HG02852 (cell line): ENCODE measurements at regions not wholly inside any gene's neighbourhood (a gene's known extent, or its start where the extent isn't known, plus 50 kb on each side); places are given as distances from the start of the nearest gene placed in this dataset.

ENCODE experiments used
- ATAC-seq: cut with Tn5 transposase; IDR thresholded peaks from one replicate; pipeline ENCODE4 v1.9.1; 2021; ENCODE audit warnings: mild to moderate bottlenecking, moderate library complexity; ENCODE audit not compliant: unreplicated experiment

DNA sequence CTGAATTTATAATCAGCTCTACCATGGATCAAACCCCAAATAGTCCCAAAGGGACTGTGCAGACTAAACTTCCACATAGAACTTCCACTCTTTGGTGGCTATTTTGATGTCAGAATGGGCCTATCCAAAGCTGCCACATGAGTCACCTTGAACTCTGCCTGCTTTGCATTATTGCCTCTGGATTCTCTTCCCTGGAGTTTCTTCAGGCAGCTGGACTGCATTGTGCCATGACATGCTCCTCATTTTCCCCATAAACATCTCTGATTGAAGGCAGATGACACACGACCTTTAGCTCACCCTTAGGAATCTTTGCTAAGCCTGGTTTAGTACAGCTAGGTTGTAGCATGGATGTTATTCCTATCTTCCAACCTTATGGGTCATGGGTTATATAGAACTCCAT is 251.7 kb downstream of the FZD1 start:
- no peak for ATAC-seq

DNA sequence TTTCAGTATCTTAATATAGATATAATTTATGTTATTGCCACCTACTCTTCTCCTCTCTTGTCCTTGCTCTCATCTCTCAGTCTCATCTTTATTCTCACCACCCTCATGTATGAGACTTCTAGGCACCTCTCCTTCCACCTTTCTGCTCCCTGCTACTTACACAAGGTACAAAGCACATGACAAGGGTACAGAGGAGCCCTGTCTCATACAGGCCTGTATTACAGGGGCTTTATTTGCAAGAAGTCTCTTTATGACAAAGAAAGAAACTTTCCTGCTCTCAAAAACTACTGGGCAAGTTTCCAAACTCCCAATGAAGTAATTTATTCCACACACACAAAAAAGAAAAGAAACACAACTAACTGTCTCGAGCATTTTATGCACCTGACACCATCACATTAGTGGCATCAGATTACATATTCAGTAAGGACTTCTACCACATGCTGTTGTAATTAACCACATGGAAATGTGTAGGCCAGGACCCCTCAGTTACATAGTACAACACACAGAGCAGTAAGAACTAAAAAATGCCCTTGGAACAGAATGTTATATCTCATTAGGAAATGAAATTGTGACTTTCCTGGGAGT is 253.1 kb downstream of the FZD1 start:
- ATAC-seq, result no peak

DNA sequence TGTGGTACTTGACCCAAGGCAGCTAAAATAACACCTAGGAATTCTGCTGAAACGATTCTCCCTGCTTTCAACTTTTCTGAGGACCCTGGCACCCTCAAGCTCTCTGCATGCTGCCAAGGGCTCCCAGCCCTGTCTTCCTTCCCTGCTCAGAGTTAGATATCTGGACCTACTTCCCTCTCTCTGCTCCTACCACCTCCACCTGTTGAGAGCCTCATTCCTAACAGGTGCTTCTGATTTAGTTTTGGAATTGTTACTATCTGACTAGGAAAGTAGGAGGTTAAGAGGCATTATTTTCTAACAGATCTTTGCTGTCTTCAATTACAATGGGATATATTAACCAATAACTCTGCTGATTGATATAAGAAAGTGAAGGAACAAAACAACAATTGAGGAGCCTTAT is 253.8 kb downstream of the FZD1 start:
- ATAC-seq, result no peak

DNA sequence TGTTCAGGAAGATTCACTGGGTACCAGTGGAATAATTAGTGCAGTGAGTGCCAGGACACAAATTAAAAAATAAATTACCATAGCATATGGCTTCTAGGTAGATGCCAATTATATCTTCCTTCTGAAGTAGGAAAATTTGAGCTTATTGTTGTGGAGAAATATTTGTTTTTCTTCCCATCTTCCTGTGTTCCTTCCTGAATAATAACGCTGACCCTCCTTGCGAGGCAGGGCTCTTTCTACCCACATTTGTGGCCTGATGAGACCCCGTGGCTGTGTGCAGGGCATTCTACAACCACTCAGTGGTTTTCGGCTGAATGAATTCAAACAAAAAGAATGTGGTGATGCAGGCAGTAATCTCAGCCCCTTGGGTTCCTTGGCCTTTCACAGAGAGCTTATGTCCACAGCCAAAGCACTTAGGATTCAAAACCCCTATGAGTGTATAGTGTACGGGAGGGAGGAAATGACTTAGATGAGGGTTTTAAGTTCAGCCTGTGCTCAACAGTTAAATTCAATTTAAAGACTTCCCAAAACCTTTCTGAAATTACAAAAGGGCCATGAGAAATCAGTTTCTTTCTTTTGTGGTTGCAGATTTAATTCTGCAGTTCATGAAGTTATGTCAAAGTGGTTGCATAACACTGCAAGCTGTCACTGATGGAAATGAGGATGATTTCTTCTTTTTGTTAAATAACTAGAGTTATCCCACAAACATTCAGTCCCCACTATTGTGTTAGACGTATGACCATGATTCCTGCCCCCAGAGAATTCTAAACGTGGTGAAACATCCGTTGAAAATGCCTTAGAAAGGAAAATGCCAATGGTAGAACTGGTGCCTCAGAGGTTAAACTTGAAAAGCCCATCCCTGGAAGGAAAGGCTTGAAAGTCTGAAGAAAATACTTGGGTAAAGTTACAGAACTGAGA is 255.3 kb downstream of the FZD1 start:
- no peak for ATAC-seq

DNA sequence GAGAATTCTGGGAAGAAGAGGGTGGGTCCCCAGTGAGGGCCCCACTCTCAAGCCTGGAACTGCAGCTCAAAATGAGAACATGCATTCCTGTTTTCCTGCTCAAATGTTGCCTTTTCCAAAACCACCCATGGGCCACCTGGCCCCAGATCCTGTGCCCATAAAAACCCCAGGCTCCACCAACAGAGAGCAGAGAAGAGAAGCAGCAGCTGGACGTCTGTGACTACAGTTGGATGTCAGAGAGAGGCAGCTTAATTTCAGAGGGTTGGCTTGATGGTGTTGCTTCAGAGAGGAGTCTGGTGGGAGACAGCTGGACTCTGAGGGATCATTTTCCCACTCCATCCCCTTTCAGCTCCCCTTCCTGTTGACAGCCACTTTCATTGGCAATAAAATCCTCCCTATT is 256.4 kb downstream of the FZD1 start:
- no peak for ATAC-seq

DNA sequence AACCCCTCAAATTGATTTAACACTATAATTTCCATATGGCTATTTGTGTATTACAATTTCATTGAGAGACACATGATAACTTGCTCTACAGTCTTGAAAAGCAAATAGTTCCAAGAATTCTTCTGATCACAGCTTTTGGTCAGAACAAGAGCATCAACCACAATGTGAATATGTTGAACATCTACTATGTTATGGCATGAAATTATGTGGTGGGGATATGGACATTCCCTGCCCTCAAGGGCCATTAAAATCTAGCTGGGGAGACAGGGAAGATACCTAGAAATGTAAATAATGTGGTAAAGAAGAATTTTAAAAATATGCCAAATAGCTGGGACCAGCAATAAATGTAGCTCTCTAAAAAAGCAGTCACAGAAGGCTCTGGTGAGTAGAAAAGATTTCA is 262.2 kb downstream of the FZD1 start:
- no peak for ATAC-seq

DNA sequence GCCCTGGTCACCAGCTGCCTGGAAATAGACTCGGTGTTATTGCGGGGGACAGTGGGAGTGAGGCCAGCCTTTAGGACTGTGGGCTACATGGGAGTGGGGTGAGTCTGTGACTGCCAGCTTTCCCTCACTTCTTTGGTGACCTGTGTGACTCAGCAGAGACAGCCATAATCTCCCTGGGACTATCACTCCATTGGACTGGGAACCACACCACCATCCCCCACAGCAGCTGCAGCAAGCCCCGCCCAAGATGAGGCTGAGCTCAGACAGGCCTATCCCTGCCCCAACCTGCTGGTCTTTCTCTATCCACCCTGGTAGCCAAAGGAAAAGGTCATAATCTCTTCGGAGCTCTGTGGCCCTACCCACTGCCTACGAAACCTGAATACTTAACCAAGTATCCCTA is 263.2 kb downstream of the FZD1 start:
- no peak for ATAC-seq

DNA sequence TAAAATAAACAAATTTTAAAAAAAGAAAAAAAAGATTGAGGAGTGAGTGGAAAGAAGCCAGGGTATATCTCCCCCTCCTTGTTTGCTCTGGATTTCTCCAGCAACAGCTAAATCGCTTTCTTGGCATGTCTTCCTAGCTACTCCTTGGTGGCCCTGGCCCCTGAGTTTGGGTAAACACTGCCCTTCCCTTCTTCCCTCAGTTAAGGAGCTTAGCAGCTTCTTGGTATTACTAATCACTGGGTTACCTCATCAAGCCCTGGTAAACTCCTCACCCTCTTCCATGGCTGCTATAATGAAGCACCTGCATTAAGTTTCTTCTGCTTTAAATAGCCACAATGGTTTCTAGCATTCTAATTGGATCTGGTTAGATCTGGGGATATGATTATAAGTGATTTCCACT is 269.8 kb downstream of the FZD1 start:
- ATAC-seq, result no peak

DNA sequence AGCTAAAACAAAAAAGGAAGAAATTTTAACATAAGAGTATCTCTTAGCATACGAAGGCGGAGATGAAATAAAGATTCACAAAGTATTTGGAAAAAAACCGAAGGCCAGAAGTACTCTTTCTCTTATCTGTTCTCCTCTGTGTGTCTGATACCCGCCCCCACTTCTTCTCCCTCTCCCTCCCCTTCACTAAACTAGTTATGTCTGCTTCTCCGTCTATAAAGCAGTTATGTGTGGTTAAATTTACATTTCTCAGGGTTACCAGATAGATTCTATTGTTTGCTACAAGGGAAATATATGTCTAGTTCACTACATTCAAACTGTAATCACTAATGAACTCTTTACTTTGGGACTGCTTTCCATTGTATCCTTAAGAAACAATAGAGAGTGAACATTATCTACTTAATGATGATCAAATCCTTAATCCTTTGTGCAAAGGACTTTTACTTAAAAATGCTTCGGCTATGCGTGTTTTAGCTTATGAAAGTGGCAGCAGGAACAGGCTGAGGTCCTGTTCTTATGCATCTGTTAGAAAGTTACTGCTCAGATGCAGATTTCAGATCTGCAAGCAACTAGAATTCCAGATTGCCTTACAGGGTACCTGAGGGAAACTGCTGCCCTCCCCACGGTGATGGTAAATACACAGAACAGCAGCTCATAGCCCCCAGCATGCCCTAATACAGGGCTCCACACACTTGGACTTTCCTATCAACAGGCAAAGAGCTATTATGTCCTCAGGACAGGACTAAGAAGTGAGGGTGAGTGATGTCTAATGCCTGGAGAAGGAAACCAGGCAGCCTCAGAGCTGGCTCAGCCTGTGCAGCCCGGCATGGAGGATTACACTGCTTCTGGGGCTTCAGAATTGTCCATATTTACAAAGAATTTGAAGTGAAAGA is 273.3 kb downstream of the FZD1 start:
- ATAC-seq, result no peak

DNA sequence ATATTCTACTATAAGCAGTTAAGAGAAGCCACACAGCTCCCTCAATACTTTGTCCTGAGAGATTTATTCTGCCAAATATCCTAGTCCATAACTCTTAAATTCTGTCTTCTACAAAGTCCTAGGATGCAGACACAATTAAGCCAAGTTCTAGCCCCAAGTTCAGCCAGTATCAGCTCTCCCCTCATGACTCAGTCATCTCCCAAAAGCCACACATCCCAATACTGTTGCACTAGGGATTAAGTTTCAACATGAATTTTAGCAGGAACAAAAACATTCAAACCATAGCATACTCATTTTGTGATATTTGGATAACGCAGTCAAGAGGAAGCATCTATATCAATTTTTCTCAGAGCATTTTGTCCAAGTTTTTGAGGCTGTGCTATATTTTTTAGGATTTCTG is 277.4 kb downstream of the FZD1 start:
- ATAC-seq, result no peak

DNA sequence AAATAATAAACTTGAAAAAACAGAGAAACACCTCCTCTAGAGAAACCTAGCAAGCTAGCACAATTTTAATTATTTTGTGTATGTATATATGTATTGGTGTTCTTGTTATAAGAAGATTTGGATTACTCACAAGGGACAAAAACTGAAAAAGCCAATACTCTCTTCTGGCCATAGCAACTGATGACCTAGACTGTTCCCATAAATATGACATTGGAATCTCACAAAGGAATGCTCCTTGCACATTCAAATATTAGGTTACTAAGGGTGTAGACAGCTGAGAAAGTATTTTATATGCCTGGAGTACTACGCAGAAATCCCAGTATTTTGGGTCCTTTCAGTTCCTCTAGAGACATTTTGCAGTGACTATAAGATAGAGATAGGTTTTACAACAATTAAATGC is 279.4 kb downstream of the FZD1 start:
- ATAC-seq, result no peak

DNA sequence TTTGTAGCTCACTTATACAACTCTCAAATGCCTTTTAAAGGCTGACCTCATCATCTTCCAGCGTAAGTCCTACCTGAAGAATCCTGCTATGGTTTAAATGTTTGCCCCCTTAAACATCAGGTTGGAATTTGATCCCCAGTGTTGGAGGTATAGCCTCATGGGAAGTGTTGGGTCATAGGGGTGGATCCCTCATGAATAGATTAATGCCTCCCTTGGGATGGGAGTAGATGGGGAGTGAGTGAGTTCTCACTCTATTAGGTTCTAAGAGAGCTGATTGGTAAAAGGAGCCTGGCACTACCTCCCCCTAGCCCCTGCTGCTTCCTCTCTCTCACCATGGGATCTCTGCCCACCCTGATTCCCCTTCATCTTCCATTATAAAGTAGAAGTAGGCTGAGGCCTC is 285.6 kb downstream of the FZD1 start:
- no peak for ATAC-seq

DNA sequence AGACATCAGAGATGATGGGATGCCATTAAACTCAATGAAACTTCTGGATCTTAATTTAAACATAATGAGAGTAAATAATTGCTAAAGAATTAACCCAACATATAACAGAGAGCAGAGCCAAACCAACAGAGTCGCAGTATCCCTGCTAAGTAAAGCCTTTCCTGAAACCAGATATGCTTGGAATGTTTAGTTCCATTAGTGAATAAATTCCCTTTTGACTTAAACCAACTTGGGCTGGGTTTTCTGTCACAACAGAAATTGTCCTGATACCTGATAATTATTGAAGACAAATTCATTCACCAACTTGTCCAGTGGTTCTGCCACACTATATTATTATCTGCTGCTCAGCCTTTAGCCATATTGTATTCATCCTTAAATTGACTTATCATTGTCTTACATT is 286.7 kb downstream of the FZD1 start:
- no peak for ATAC-seq

DNA sequence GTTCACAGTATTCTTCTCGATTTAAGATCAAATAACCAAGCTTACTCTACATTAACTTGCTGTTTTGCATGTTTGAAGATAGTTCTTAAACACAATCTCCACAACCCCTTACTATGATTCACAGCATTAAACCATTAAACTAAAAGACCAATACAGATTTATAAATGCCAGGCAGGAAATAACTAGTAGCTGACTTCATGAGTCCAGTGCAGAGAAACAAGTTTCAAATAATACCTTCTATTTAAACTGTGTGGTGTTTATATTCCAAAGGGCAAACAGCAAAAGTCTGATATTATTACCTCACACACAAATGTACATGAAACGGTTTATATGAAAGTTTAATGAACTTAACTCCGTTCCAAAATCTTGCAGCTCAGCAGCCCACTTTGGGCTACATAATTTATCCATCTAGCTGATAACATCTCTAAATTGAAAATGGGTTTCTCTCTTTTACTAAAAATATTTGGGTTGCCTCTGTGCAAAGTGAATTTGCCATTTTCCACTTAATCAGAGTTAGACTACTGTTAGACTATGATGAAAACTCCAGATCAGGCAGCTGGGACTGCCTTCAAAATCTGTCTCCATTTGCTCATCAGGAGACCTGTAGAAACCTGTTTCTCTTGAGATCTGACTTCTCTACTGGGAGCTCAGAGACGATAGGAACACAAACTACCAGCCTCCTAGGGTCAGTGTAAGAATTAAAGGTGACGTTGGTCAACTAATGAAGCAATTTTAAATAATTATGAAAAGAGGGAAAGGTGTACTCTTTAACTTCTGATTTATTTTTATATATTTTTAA is 287.3 kb downstream of the FZD1 start:
- ATAC-seq, result no peak

DNA sequence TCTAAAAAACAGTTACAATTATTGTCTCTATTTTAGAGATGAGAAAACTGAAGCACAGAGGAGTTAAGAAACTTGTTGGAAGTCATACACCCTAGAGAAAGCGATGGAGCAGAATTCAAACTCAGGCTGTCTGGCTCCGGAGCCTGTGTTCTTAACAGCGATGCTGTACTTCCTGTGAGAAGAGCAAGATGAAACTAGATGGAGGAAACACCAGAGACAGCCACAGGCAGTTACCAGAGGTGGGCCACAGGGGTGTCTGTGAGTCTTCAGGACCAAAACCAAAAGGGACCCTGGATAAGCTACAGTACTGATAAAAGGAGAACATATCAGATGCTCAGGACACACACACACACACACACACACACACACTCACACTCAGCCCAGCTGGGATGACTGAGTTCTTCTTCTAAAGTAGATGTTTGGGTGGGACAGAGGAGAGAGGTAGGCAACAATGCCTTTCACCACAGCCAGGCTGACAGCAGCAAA is 289.2 kb downstream of the FZD1 start:
- ATAC-seq, result no peak

DNA sequence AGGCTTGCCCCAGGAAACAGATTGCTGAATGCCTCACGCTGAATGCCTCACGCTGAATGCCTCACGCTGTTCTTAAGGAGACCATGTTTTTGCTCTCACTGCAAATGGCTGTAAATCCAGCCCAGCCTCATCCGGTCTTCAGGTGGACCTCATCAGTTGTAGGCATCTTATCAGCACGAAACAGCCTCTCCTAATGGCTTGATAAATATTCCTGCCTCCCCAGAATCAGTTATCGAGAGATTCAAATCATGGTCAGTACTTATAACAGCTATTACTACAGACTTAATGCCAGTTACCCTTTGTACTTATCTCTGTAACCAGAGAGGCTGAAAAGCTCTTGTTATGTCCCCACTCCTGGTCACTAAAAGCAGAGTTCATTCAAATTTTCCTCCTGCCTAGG is 290.6 kb downstream of the FZD1 start:
- ATAC-seq, result no peak

DNA sequence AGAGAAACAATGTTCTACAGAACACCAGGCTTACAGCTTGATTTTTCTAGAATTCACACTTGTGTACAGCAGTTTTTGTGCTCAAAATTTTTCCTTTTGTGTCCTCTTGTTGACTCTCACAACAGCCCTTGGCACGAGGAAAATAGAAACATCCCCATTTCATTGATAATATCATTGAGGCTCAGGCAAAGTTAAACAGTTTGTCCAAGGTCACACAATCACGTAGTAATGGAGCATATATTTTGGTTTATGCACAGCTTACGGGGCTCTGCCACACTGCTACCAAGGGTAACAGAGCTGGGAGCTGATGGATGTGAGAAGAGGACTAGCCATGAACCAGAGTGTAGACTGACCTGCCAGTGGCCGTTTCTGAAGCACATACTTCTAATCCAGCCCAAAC is 292.0 kb downstream of the FZD1 start:
- ATAC-seq, result no peak

DNA sequence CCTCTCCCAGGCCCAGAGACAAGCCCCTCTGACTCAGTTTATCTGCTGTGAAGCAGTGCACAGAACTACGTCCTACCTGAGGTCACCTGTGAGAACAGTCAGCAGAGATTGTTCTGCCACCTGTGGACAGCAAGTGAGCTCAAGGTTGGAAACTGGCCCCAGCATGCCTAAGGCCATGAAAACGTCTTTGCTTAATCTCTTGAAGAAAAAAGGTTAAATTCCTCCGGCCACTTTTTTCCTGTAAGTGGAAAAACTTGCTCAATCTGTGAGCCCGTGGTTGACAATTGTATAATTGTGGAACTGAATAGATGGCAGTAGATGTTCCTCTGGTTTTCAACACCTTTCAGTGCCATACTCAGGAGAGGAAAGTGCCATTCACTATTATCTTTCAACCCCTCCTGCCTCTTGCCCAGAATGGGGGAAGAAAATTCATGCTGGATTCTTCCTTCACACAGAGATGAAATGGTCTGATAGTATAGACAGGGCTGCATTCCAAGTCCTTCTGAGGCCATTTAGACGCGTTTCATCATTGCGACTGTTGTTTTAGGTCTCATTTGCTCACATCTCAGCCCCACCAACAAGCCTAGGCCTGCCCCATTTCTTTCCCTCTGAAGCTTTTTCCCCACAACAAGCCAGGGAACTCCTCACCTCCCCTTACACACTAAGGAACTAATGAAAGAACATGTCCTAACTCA is 292.9 kb downstream of the FZD1 start:
- no peak for ATAC-seq

DNA sequence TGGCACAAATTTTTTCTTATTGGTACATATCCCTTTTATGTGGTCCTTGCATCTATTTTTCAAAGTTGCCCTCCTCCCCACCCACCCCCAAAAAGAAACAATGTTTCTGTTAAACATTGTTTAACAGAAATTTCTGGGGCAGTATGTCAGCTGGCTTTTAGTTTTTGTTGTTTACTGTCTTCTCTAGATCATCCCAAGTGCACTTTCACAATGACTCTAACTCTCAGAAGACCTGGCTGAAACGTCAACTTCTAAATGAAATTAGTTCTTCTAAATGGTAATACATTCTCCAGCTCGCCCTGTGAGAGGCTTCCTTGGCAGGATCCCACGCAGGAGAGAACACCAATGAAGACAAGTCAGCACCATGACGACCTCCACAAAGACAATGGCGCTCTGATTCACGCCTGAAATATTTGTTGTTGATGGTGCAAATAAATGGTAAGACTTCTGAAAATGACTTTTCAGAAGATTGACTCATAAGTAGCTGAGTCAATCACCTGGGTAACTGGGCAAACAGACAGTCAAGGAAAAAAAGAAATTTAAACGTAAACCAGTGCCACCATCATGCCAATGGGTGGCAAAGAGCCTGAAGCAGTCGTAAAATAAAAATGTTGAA is 293.7 kb downstream of the FZD1 start:
- peak; percentile 86 for ATAC-seq

DNA sequence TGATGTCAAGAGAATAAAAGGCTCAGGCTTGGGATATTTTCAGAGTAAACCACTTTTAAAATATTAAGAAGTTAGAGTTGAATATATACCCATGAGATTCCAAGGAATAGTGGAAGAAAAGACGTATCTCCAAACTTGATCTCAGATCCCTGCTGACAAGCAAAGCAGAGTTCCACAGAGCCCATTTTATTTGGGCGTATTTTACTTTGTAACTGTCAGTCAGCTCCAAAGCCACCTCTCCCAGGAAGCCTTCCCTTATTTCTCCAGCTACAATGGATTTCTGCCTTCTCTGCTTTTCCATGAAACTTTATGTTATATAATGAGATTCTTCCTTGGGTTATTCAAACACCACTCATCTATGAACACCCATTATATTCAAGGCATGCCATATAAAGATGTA is 295.7 kb downstream of the FZD1 start:
- ATAC-seq, result no peak
